ENCODE measurements at regions not wholly inside any gene's neighbourhood (a gene's known extent, or its start where the extent isn't known, plus 50 kb on each side); places are given as distances from the start of the nearest gene placed in this dataset.

GRCh38 chr10:76736815-76737618, 900.6 kb downstream of the KCNMA1 start:
- TF ChIP-seq POLR2A (IDR thresholded peaks at IDR 0.05) (no peak), EP300 (IDR thresholded peaks at IDR 0.05) (no peak), POLR2AphosphoS5 (IDR thresholded peaks at IDR 0.05) (no peak)
- TF ChIP-seq, protein P1, sequence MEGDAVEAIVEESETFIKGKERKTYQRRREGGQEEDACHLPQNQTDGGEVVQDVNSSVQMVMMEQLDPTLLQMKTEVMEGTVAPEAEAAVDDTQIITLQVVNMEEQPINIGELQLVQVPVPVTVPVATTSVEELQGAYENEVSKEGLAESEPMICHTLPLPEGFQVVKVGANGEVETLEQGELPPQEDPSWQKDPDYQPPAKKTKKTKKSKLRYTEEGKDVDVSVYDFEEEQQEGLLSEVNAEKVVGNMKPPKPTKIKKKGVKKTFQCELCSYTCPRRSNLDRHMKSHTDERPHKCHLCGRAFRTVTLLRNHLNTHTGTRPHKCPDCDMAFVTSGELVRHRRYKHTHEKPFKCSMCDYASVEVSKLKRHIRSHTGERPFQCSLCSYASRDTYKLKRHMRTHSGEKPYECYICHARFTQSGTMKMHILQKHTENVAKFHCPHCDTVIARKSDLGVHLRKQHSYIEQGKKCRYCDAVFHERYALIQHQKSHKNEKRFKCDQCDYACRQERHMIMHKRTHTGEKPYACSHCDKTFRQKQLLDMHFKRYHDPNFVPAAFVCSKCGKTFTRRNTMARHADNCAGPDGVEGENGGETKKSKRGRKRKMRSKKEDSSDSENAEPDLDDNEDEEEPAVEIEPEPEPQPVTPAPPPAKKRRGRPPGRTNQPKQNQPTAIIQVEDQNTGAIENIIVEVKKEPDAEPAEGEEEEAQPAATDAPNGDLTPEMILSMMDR (IDR thresholded peaks at IDR 0.05) = no peak
